SKM-1 treated with dmso at 0.1 percent for 144 hours (cell line): ENCODE measurements at regions not wholly inside any gene's neighbourhood (a gene's known extent, or its start where the extent isn't known, plus 50 kb on each side); places are given as distances from the start of the nearest gene placed in this dataset.
A peak's percentile ranks its signal among the peaks of the same experiment; 100 is the strongest.

Experiments
- DNase-seq: peaks from one replicate; lab custom pipeline; 2025; ENCODE audit not compliant: unreplicated experiment; lab: John Stamatoyannopoulos, UW

DNA sequence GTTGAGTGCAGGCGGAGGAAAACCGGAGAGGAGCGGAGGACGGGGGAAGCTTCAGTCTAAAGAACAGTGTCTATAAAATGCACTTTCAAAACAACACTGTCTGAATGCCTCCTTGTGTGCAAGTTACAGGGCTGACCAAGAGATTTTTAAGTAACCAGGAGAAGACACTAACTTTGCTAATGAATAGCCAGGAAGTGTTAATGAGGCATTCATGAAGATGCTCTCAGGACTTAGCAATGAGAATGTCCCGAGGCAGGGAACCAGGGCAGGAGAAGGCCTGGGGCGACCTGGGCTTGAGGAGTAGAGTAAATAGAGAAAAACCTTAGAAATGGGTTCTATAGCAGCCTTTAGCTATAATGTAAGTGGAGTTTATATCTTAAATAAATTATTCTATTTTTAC lies 312.1 kb downstream of the SKIDA1 start:
- DNase-seq = no peak

DNA sequence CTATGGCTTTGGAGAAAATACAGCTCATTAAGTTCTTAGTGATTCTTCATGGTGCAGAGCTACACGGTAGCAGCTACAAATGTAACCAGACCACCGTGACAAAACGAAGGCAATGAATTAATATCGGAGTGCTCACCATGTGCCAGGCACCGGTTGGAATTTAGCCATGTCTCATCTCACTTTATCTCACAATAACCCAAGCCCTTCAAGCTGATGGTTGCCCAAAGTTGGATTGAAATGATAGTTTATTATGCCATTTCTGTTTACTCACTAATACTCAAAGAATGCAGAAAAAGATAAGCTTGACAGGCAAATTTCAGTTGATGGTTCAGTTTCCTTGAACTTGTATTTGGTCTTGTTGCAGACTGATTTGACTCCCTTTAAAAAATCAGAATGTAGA lies 312.6 kb downstream of the SKIDA1 start:
- DNase-seq = no peak

DNA sequence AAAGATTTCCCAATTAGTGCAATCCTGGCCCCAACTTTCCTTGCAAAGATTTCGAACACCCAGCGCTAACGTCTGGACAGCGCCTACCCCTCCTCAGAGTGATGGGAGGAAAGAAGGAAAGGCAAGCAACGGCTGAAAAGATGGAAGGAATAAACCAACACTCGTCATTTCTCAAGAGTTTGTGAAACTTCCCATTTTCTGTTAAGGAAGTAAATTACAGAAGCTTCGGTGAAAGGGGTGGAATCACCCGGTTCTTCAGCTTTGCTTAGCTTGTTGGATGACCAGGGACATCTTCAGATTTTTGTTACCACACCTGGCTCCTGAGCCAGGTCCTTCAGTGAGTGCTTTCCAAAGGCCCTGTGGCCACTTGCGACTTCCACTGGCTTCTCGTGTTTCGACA lies 313.1 kb downstream of the SKIDA1 start:
- DNase-seq = peak; percentile 68

DNA sequence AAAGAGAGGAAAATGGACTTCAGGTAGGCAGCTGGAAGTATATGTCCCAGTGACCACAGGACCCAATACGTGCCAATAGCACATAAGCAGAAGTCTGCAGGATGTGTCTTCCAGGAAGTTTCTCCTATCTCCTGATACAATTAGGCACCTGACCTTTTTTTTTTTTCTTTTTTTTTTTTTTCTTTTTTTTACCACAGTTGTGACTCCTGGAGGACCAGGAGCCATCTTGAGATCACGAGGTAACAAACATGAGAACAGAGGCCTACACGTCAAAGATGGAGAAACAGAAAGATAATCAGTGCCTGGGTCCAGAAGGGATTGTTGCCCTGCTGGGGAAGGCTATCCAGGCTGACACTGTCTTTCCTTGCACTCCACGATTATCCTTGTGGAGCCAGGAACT lies 312.4 kb upstream of the NEBL start:
- DNase-seq = no peak

DNA sequence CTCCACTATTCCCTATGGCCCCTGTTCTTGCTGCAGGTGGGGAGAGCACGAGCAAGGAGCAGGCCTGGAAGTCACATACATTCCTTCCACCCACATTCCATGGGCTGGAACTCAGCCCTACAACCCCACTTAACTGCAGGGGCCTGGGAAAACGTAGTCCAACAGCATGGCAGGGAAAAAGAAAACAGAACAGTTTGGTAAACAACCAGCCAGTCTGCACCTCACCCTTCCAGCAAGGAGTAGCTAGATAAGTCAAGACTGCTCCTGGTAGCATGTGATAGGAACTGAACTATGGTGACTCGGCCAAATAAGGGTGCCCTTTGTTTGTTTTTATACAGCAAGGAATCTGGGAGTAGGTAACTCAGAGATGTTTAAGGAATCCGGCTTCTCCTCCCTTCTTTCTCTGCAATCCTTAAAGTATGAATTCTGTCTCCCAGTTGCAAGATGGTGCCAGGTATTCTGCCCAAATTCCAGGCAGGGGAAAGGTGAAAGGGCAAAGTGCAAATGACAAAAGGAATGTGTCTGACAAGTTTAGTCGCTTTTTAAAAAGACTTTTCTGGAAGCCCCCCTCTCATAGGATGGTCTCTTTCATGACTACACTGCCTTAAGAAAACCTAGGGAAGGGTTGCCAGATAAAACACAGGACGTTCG lies 311.7 kb upstream of the NEBL start:
- no peak for DNase-seq

DNA sequence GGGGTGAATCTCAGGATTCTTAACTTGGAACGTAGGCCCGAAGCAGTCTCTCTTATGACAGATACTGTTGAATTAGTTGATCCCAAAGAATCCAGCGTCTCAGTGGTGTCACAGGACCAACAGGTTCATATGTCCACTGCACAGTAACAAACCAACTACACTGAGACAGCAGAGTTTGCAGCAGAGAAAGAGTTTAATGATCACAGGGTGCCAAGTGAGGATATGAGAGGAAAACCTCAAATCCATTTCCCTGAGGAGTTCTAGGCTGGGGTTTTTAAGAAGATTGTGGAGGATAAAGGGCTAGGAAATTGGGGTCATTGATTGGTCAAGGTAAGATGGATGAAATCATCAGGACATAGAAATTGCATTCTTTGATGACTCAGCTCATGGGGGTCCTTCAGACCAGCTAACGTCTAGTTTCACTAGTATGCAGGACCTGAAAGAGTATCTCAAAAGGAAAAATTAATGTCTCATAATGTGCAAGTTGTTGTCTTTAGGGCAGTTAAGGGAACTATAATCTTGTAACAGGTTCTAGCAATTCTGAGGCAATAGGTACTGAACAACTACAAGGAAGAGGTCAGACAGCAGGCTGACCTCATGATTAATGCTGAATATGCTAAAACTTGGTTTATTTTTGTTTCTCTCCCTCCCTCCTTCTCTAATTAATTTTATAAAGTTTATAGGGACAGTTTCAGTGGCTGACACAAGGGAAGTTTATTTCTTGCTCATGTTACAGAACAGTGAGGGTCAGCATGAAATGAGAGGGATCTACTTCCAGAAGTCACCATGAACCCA lies 310.9 kb upstream of the NEBL start:
- DNase-seq = no peak

DNA sequence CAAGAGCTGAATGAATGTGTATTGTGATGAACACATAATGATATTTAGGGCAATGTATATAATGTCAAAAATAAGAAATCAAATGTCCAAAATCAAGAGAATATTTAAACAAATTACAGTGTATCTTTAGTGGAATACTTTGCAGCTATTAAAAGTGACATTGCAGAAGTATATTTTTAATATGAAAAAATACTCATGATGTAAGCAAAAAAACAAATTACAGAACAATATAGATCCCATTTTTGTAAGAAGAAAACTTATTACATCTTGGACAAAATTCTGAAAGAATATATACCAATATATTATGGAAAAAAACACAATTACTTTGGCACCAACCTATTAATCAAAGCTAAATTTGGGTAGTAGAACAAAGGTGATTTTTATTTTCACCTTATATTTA lies 308.2 kb upstream of the NEBL start:
- DNase-seq = no peak

DNA sequence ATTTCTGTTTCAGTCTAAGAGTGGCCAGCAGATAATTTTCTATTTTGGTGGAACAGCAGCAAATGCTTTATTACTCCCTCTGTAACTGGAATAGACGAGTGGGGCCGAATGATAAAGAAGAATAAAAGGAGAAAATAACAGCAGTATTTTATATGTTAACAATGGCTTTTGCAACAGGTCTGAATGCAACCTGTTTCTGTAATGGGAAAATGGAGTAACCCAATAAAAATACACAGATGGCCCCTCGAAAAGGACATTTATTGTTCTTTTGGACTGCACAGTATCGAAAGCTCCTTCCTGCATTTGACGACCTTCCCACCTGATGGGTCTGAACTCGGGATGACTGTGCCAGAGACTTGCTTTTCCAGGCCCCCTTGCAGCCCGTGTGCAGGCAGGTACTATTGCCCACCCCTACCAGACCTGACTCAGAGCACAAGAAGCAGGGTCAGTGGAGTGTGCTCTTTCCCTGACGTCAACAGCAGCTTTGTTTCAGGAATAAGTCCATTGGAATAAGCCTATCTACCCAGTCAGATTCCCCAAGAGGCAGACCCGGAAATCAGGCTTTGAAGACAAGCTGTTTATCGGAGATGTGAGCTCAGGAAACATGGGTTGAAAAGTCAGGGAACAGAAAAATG lies 306.5 kb upstream of the NEBL start:
- no peak for DNase-seq

DNA sequence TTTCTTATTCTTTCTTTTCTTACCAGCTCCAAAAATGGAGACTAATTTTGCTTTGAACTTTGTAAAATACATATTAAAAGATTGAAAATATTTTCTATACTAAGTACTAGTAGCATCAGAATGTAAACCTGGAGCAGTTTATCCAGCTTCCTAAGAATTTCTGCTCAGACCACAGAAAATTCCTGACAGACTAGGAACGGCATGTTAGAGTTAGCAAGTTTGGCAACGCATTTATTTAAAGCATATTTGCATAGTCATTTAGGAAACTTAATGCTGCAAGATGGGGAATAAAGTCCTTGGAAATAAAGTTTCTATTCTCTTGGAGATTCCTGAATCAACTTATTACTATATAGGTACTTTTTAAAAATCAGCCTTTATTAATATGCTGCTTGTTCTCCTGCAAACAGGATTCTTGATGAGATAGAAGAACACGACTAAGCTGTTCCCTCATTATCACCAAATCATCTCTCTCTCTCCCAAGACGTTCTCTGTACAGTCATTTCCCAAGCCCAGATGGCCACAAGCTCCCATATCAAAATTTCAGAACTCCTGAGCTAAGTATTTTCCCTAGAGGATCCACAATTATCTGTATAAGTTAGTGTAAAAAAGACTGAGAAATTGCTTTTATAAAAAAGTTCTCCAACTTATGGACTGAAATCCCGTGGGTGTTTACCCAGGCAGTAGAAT lies 305.8 kb upstream of the NEBL start:
- no peak for DNase-seq

DNA sequence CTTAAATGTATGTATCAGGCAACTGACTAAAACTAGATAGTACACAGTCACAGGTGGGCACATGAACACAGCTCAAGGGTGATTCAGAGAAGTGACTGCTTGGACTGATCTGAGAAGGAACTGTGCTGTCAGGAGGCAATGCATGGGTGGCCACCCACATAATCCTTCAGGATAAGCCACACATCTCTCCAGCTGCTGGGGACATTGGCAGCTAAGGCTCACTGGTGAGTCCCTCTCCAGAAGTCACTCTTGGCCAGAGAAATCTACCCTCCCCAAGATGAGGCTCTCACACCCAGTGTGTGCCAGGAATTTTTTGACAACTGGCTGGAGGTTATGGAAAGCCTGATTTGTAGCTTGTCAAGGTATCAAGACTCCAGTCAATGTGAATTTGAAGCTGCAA lies 302.4 kb upstream of the NEBL start:
- DNase-seq = no peak

DNA sequence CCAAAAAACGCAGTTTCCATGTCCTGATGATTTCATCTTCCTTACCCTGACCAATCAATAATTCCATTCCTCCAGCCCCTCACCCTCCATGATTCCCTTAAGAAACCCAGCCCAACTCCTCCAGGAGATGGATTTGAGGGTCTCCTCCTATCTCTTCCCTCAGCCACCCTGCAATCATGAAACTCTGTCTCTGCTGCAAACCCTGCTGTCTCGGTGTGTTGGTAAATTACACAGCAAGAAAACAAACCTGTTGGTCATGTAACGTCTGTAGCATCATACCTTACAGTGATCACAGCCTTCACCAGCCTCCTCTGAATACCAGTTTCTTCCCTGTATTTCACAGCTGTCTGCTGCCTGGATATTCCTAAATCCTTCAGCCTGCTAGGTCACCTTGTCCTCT lies 300.7 kb upstream of the NEBL start:
- no peak for DNase-seq

DNA sequence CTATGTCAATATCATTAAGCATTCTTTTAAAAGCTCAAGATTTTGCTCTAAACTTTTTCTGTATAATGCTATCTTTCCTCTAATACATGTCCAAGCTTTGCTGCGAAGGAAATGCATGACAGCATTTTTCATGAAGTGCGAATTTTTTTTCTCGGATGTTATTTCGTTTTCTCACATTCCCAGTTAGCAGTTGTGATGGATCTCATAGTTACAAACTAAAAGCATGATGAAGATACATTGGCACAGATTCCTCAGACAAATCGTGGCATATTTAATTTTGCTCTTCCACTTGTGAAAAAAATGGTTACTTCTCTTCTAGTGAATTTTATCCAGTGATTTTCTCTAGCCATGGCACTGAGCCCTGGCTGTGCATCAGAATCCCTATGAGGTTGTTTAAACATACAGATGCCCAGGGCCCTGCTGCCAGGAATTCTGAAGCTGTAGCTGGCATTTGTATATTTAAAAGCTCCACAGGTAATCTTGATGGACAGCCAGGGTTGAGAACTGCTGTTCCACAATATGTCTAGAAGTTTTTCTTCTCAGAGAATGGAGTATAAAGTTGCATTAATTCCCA lies 299.8 kb upstream of the NEBL start:
- no peak for DNase-seq

DNA sequence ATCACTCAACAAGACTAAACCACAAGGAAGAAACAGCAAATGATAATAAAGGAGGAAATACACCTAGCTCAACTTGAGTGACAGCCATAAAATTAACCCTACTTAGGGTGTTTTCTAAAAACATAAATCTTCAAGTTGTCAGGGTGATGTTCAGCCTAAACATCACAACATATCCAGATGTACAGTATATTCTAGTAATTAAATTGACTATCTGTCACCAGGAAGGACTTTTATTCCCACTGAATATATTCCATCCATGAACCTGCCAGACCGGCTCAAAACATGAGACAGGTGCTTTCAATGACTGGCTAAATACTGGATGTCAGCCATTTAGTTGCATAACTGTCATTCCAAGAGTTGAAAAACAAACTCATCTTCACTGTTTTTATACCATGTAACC lies 298.1 kb upstream of the NEBL start:
- DNase-seq = no peak

DNA sequence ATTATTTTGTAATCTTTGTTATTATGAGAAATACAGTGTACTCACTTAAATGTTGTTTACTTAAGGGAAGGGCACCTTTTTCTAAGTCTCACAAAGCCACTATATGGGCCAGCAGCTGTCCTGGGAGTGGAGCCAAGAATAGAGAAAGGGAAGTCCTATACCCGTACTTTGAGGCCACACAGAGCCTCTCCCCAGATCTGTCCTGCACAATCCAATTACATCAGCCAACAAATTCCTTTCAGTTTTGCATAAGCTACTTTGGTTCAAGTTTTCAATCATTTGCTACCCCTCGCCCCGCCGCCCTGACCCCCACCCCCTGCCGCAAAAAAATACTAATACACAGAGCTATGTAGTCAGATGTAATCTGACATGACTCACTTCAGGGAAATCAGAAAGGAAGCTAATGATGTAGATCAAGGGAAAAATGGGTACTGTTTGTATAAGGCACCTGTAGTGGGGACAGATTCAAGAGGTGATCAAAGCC lies 297.4 kb upstream of the NEBL start:
- DNase-seq = peak; percentile 47

DNA sequence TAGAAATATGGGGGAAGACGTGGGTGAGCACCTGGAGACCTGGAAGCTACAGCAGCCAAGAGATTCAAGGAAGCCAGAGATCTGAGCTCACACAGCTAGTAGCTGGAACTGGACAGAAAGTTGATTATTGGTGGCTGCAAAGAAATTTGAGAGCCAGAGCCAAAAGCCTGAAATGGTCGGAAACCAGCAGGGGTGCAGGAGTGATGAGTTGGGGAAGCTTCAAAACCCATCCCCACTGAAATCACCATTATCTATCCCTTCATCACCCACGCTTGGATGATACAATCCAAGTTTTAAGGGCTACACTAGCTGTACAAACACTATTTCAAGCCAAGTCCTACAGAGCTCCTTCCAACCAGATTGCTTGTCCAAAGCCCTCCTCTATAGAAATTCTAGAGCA lies 296.1 kb upstream of the NEBL start:
- DNase-seq = no peak

DNA sequence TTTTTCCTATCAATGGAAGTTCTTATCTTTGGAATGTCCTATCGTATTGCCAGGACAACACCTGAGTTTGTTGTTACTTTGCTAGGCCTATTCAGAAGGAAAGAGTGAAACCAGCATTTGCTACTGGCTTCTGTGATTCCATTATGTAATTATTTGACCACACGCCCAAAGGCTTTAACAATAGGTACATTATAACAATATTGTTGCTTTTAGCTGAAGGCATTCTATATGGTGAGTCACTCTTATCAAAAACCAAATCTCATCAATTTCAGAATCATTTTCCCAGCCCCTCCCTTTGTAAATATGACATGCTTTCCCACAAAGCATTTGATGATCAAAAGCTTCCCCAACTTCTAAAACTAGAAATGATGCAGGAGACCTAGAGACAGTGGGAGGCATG lies 294.4 kb upstream of the NEBL start:
- DNase-seq = no peak

DNA sequence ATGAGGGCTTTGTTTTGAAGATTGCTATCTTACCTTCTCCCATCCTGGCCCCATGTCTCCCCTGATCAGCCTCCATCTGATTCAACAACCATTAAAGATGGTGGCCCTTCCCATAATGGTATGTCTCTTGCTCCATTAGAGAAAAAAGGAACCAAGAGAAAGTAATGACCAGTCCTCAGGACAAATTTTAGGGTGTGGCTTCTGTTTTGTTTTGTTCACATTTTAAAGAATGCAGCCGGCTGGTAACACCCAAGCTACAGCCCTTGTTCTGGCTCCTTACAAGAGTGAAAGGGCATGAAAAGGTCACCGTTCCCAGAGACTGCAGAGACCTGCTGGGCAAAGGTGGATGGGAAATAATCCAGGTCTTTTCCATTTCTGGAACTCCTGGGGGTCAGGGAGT lies 287.9 kb upstream of the NEBL start:
- no peak for DNase-seq

DNA sequence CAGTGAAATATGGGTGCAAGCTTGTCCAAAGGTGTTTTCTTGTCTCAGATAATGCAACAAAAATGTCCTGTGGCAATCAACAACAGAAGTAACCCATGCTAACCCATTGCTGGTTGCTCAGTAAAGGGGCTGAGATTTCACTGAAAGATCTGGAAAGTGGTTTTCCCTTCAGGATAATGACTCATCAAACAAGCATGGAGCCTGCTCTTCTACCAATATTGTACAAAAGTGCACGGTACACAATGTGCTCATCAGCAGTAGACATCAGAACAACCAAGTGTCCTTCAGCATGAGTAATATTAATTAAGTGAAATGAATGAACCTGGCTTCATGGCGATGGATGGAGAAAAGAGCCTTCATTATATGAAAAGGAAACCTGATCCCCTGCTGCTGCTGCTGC lies 287.1 kb upstream of the NEBL start:
- no peak for DNase-seq

DNA sequence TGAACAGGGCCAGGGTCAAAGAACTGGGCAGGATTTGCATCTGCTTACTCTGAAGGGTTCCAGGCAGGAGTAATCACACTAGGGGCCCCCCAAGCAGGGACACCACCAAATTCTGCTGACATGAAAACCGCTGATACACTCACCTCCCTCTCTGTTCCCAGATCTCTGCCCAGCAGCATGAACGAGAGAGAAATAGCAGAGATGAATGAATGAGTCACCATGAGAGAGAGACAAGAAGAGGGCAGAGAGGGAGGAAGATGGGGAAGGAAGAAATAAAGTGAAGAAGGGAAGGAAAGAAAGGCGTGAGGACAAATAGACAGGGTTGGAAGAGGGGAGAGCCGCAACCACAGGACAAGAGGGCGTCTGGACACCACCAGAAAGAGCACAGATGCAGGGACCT lies 285.9 kb upstream of the NEBL start:
- DNase-seq = no peak

DNA sequence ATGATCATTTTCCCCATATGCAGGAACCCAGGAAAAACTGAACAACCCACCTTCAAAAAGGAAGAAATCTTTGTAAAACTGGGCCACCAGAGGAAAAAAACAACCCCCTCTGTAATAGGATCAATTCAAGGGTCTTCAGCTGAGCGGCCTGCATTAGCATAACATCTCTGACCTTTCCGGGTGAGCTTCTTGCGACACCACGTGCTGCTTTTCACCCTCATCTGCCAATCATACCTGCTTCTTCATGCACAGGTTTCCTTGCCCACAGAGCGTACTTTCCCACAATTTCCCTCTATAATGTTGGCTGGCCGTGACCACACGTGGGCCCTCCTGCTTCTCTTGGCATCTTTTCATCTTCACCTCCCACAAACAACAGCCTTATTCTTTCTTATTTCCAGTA lies 284.3 kb upstream of the NEBL start:
- no peak for DNase-seq

DNA sequence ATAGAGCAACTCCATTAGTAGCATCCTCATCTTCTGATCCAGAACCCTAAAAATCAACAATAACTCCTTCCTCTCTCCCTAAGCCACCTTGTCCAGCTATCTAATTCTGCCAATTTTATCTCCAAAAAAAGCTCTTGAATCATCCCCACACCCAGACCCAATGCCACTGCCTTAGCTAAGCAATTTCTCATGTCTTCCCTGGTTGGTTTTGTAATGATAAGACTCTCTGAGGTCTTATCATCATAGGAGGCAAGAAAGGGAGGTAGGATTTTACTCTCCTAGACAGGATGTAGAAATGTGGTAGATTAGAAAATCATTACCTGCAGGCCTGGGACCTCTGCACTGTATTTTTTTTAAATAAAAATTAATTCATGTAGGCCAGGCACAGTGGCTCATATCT lies 283.5 kb upstream of the NEBL start:
- DNase-seq = no peak
